RWPE1 (cell line): ENCODE measurements at regions not wholly inside any gene's neighbourhood (a gene's known extent, or its start where the extent isn't known, plus 50 kb on each side); places are given as distances from the start of the nearest gene placed in this dataset.

ENCODE experiments used
- CTCF ChIA-PET: fragments of 350-600 bp; sonication (Branson Sonifier 250); formaldehyde crosslinking; extraction: SDS; loops from one replicate; lab custom pipeline; 2021; lab: Yijun Ruan, JAX
- POLR2A ChIA-PET: fragments of 400-600 bp; formaldehyde crosslinking; extraction: SDS; loops from one replicate; lab custom pipeline; 2020; ENCODE audit warnings: antibody characterized with exemption; ENCODE audit not compliant: low non-redundant PET; lab: Yijun Ruan, JAX
- DNase-seq: peaks from one replicate; pipeline ENCODE4 v3.0.0; 2012; ENCODE audit warnings: low spot score
- H3K27ac ChIP-seq: fragments of 450-650 bp; 2 replicates; pipeline ENCODE4 v1.5.1; 2017
- TF ChIP-seq, protein P1 (sequence below): fragments of 450-650 bp; conservative IDR thresholded peaks from 2 replicates; pipeline ENCODE4 v1.5.1; 2017; ENCODE audit warnings: low read depth, mild to moderate bottlenecking

- ChIA-PET CTCF (interaction anchor here (0.6 kb wide), 1 partner anchor 104 kb away, joined by 4 read pairs; no protein-coding TSS in a partner anchor), POLR2A (no interaction called here)
- TF ChIP-seq, protein P1, sequence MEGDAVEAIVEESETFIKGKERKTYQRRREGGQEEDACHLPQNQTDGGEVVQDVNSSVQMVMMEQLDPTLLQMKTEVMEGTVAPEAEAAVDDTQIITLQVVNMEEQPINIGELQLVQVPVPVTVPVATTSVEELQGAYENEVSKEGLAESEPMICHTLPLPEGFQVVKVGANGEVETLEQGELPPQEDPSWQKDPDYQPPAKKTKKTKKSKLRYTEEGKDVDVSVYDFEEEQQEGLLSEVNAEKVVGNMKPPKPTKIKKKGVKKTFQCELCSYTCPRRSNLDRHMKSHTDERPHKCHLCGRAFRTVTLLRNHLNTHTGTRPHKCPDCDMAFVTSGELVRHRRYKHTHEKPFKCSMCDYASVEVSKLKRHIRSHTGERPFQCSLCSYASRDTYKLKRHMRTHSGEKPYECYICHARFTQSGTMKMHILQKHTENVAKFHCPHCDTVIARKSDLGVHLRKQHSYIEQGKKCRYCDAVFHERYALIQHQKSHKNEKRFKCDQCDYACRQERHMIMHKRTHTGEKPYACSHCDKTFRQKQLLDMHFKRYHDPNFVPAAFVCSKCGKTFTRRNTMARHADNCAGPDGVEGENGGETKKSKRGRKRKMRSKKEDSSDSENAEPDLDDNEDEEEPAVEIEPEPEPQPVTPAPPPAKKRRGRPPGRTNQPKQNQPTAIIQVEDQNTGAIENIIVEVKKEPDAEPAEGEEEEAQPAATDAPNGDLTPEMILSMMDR = no peak
- no peak for DNase-seq
- H3K27ac ChIP-seq = no peak overlapping the region
Observed at GRCh38 chr12:18853570-18854366, 115.8 kb downstream of the CAPZA3 start.

DNA sequence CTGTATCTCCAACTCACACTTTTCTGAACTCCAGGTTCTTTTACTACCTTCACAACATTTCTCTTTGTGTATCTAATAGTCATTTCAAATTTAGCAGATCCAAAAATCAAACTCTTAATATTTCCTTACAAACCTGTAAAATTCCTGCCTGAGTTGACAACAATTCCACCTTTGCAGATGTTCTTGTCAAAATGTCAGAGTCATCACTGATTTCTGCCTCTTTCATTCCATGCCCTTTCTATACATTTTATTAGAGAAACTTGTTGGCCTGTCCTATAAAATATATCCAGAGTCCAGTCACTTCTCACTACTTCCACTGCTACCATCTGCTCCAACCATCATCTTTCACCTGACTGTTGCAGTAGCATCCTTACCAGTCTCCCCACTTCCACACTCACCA, 119.7 kb downstream of the CAPZA3 start:
- no peak for DNase-seq
- no peak overlapping the region for H3K27ac ChIP-seq
- ChIA-PET CTCF (no interaction called here), POLR2A (no interaction called here)
- TF ChIP-seq, protein P1 = no peak

- TF ChIP-seq, protein P1 = no peak
- DNase-seq = no peak
- ChIA-PET POLR2A (no interaction called here), CTCF (interaction anchor here (0.6 kb wide), 3 partner anchors 298 to 653 kb away, joined by 4 to 5 read pairs (median 5); no protein-coding TSS in a partner anchor)
- H3K27ac ChIP-seq = no peak overlapping the region
Observed at GRCh38 chr12:18859400-18859799, 121.5 kb downstream of the CAPZA3 start.

DNA sequence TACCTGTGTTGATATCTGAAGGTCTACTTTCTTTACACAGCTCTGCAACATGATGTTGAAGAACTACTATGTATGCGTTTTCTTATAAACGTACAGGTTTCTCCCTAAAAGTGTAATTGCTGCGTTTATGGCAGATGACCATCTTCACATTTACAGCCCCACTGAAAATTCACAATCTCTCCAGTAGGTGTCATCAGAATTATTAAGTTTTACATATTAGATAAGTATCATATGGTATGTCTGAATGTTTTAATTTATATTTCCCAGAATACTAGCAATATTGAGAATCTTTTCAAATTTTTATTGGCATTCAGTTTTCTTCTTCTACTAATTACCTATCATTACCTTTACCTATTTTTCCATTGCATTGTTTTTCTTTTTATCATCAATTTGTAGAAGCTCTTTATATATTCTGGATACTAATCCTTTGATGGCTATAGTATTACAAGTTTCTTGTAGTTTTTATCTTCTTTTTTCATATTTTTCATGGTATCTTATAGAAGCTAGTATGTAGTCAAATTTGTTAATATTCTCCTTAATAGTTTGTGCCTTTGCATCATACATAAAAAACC, 123.5 kb downstream of the CAPZA3 start:
- POLR2A ChIA-PET = no interaction called here

DNA sequence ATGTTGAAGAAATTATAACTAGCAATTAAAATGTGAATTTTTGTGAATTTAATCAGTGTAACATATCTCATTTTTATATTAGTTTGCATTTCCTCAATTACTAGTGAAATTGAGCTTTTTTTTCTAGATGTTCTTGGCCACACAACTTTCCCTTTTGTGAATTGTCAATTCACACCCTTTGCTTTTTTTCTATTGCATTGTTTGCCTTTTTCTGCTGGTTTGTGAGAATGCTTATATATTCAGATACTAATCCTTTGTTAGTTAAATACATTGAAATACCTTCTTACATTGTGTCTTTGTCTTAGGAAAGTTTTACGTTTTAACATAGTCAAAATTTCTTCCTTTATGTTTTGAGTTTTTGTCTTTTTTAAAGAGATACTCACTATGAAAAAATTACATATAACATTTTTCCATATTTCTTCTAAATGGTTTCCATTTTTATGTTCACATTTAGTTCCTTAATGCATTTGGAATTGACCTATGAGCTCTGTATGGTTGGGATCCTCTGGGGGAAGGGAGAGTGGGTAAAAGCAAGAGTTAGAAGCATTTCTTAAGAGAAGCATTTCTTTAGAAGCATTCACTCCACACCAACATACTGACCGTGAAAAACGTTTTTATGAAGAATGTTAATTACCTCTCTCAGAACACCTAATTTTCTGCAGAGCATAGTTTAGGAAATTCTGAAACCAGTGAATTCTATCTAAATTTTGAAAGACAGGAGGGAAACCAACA, 126.0 kb downstream of the CAPZA3 start:
- TF ChIP-seq, protein P1 = no peak

More for the DNA sequence above, 123.5 kb downstream of the CAPZA3 start:
- DNase-seq = peak; percentile 12
- CTCF ChIA-PET = interaction anchor here (0.5 to 1.5 kb wide), 5 partner anchors 26 to 325 kb away, joined by 3 to 5 read pairs (median 3); no protein-coding TSS in a partner anchor
- TF ChIP-seq, protein P1 = peak; percentile 21; the same call in 1 of the 2 replicates
- no peak overlapping the region for H3K27ac ChIP-seq

GRCh38 chr12:18864900-18865561, 127.1 kb downstream of the CAPZA3 start:
- H3K27ac ChIP-seq = no peak overlapping the region
- peak; percentile 14 for DNase-seq
- ChIA-PET CTCF (interaction anchor here (0.6 kb wide), 1 partner anchor 615 kb away, joined by 3 read pairs; no protein-coding TSS in a partner anchor), POLR2A (no interaction called here)
- TF ChIP-seq, protein P1 = no peak

More for the DNA sequence above, 126.0 kb downstream of the CAPZA3 start:
- no peak for DNase-seq
- CTCF ChIA-PET = interaction anchor here (1.0 kb wide), 1 partner anchor 322 kb away, joined by 3 read pairs; no protein-coding TSS in a partner anchor
- H3K27ac ChIP-seq = no peak overlapping the region
- POLR2A ChIA-PET = no interaction called here
